Breast epithelium (tissue), 3 donors: ENCODE measurements at regions not wholly inside any gene's neighbourhood (a gene's known extent, or its start where the extent isn't known, plus 50 kb on each side); places are given as distances from the start of the nearest gene placed in this dataset.

Experiments used
- CTCF ChIP-seq, 3 donors: fragments of 450-650 bp; IDR thresholded peaks; one replicate each; pipeline ENCODE4 v1.5.1; 2016 to 2017; ENCODE audit warnings: antibody characterized with exemption in 3 of 3, mild to moderate bottlenecking in 3 of 3, moderate library complexity in 3 of 3
- POLR2A ChIP-seq: fragments of 450-650 bp; IDR thresholded peaks from one replicate; pipeline ENCODE4 v1.6.1; 2016; ENCODE audit warnings: antibody characterized with exemption, mild to moderate bottlenecking, moderate library complexity

- TF ChIP-seq POLR2A: no peak
- no peak for TF ChIP-seq CTCF (IDR thresholded peaks at IDR 0.05)
These were observed 102.7 kb upstream of the MEIS2 start for GRCh38 chr15:37203050-37203449.
